GM12875 (cell line): ENCODE measurements at regions not wholly inside any gene's neighbourhood (a gene's known extent, or its start where the extent isn't known, plus 50 kb on each side); places are given as distances from the start of the nearest gene placed in this dataset.
"Not testable (repeated sequence)": the region's sequence is repeated elsewhere in the genome, so short reads cannot be mapped to it uniquely, and the experiment has no call there.

ENCODE experiments used
- H3K4me3 ChIP-seq: one replicate; pipeline ENCODE4 v1.5.1; 2011; ENCODE audit warnings: low read depth, low read length, control low read depth
- CTCF ChIP-seq: IDR thresholded peaks from 2 replicates; pipeline ENCODE4 v1.5.1; 2011; ENCODE audit warnings: low read depth, mild to moderate bottlenecking, control low read depth, inconsistent platforms, low read length, moderate library complexity, borderline replicate concordance; ENCODE audit not compliant: insufficient read depth

- not testable (repeated sequence) for H3K4me3 ChIP-seq
- TF ChIP-seq CTCF = peak; percentile 35; the same call in 1 of the 2 replicates
Measured at GRCh38 chr17:15849054-15849453, 95.9 kb upstream of the ADORA2B start.

- not testable (repeated sequence) for H3K4me3 ChIP-seq
Measured at GRCh38 chr17:15850071-15850470, 94.9 kb upstream of the ADORA2B start.

GRCh38 chr17:15850687-15851086 is 94.2 kb upstream of the ADORA2B start:
- H3K4me3 ChIP-seq = not testable (repeated sequence)

GRCh38 chr17:15852863-15853262 is 92.1 kb upstream of the ADORA2B start:
- not testable (repeated sequence) for H3K4me3 ChIP-seq

- not testable (repeated sequence) for H3K4me3 ChIP-seq
Measured at GRCh38 chr17:15856191-15856590, 88.7 kb upstream of the ADORA2B start.

- H3K4me3 ChIP-seq = not testable (repeated sequence)
Measured at GRCh38 chr17:15856745-15857144, 88.2 kb upstream of the ADORA2B start.

GRCh38 chr17:15858082-15858481 is 86.8 kb upstream of the ADORA2B start:
- not testable (repeated sequence) for H3K4me3 ChIP-seq

GRCh38 chr17:15860774-15861173 is 84.2 kb upstream of the ADORA2B start:
- H3K4me3 ChIP-seq = not testable (repeated sequence)

GRCh38 chr17:15864061-15864460 is 80.9 kb upstream of the ADORA2B start:
- not testable (repeated sequence) for H3K4me3 ChIP-seq

GRCh38 chr17:15864472-15864871 is 80.5 kb upstream of the ADORA2B start:
- H3K4me3 ChIP-seq = not testable (repeated sequence)

GRCh38 chr17:15866015-15866414 is 78.9 kb upstream of the ADORA2B start:
- H3K4me3 ChIP-seq = not testable (repeated sequence)

- H3K4me3 ChIP-seq = not testable (repeated sequence)
Measured at GRCh38 chr17:15867331-15867730, 77.6 kb upstream of the ADORA2B start.

- not testable (repeated sequence) for H3K4me3 ChIP-seq
Measured at GRCh38 chr17:15869868-15870267, 75.1 kb upstream of the ADORA2B start.

GRCh38 chr17:15872677-15873076 is 72.3 kb upstream of the ADORA2B start:
- H3K4me3 ChIP-seq = not testable (repeated sequence)

GRCh38 chr17:15877882-15878500 is 66.9 kb upstream of the ADORA2B start:
- H3K4me3 ChIP-seq = not testable (repeated sequence)
